Panc1 (cell line): ENCODE measurements at regions not wholly inside any gene's neighbourhood (a gene's known extent, or its start where the extent isn't known, plus 50 kb on each side); places are given as distances from the start of the nearest gene placed in this dataset.
"Not testable (repeated sequence)": the region's sequence is repeated elsewhere in the genome, so short reads cannot be mapped to it uniquely, and the experiment has no call there.

ENCODE experiments used
- ATAC-seq: fragments of 200-7000 bp; cut with Tn5 transposase; 2 replicates; pipeline ENCODE4 v1.9.1; 2020; ENCODE audit warnings: mild to moderate bottlenecking, moderate library complexity
- BruUV-seq: library from RNA; stranded (reverse); fragments of 400-500 nt; replicated peaks from 2 replicates; lab custom pipeline; 2021; lab: Mats Ljungman, UMichigan
- CTCF ChIA-PET: fragments of 300-600 bp; sonication (Branson Sonifier 250); formaldehyde crosslinking; loops from one replicate; lab custom pipeline; 2022; ENCODE audit warnings: antibody characterized with exemption; lab: Charles Lee
- POLR2A ChIA-PET: fragments of 300-600 bp; sonication (Branson Sonifier 250); formaldehyde crosslinking; loops from one replicate; lab custom pipeline; 2022; ENCODE audit warnings: antibody characterized with exemption; lab: Charles Lee
- DNase-seq: peaks from one replicate; pipeline ENCODE4 v3.0.0-alpha.2; 2010; ENCODE audit warnings: low read depth, low spot score
- H3K27ac ChIP-seq: 2 replicates; pipeline ENCODE4 v1.5.1; 2011; ENCODE audit warnings: mild to moderate bottlenecking, low read length, inconsistent platforms
- H3K27me3 ChIP-seq: fragments of 200-500 bp; sonication (Bioruptor generic); 2 replicates; pipeline ENCODE4 v1.6.0; 2014; ENCODE audit warnings: low read length, inconsistent platforms; ENCODE audit not compliant: control insufficient read depth, insufficient read depth
- H3K36me3 ChIP-seq: fragments of 200-500 bp; sonication (Bioruptor generic); 2 replicates; pipeline ENCODE4 v1.5.1; 2014; ENCODE audit warnings: inconsistent platforms, mild to moderate bottlenecking, low read length, moderate library complexity; ENCODE audit not compliant: control insufficient read depth, insufficient read depth
- H3K4me1 ChIP-seq: 2 replicates; pipeline ENCODE4 v1.5.1; 2011; ENCODE audit warnings: inconsistent platforms, mild to moderate bottlenecking, low read length, moderate library complexity; ENCODE audit not compliant: control insufficient read depth, insufficient read depth
- H3K4me3 ChIP-seq, 2 experiments: 2 replicates each; pipeline ENCODE4 v1.5.1; 2011 to 2012; ENCODE audit warnings: low read depth in 2 of 2, low read length in 2 of 2, mild to moderate bottlenecking in 2 of 2, inconsistent platforms in 1 of 2, moderate library complexity in 1 of 2
- H3K9me3 ChIP-seq: fragments of 200-500 bp; sonication (Bioruptor generic); 2 replicates; pipeline ENCODE4 v1.5.1; 2014; ENCODE audit warnings: low read depth, mild to moderate bottlenecking, inconsistent platforms, low read length, moderate library complexity; ENCODE audit not compliant: control insufficient read depth, insufficient read depth
- POLR2AphosphoS5 ChIP-seq: IDR thresholded peaks from 2 replicates; pipeline ENCODE4 v1.6.1; 2012; ENCODE audit warnings: mild to moderate bottlenecking, low read depth, low read length, moderate library complexity
- SIN3A ChIP-seq: IDR thresholded peaks from 2 replicates; pipeline ENCODE4 v1.6.1; 2012; ENCODE audit warnings: low read depth, mild to moderate bottlenecking, low read length, moderate library complexity, borderline replicate concordance; ENCODE audit not compliant: insufficient read depth
- TCF7L2 ChIP-seq: IDR thresholded peaks from 2 replicates; pipeline ENCODE4 v1.6.1; 2011; ENCODE audit warnings: mild to moderate bottlenecking, low read depth, low read length, inconsistent platforms
- in situ Hi-C: cut with HindIII; loops from 2 replicates; pipeline ENCODE4 v1.10.0; 2016; ENCODE audit warnings: low sequenced_read_pairs, low pct_unique_long_range_greater_than_20kb
- intact Hi-C: fragments of 100-400 bp; cut with micrococcal nuclease; formaldehyde crosslinking; loops from one replicate; pipeline ENCODE4 v1.10.0; 2022; ENCODE audit not compliant: unreplicated experiment
- TF ChIP-seq, protein P1 (sequence below), 2 experiments: IDR thresholded peaks; 2 replicates each; pipeline ENCODE4 v1.6.1; 2011 to 2012; ENCODE audit warnings: low read depth in 2 of 2, control low read depth in 1 of 2, low read length in 1 of 2, mild to moderate bottlenecking in 1 of 2, moderate library complexity in 1 of 2; ENCODE audit not compliant: insufficient read depth in 1 of 2
- TF ChIP-seq, protein P2 (sequence below): fragments of 450-650 bp; IDR thresholded peaks from 2 replicates; pipeline ENCODE4 v1.5.1; 2017; ENCODE audit warnings: mild to moderate bottlenecking

DNA sequence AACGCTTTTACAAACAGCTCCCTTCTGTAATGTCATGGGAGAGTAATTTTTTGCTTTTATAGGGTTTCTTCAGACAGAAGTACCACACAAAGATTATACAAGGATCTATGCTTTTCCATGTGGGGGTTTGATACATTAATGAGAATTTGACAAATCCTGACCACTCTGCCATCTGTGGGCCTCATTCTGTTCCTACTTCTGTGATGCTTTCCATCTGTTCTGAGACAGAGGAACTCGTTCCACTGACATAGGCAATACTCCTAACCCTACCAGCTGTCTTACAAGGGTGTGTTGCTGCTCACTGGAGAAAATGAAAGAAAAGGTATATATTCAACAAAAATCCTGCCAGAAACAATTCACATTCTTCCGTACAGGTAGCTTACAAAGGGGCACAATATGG is 59.4 kb upstream of the NAMPT start:
- Histone ChIP-seq H3K4me3 (no peak overlapping the region), H3K36me3 (no peaks in the 10 kb centered on the region), H3K4me1 (no peaks in the 10 kb centered on the region), H3K27me3 (no peaks in the 10 kb centered on the region; the same call in 1 of the 2 replicates), H3K9me3 (peaks cover 11% of the 10 kb centered on the region), H3K27ac (no peak overlapping the region)
- DNase-seq (no peak), ATAC-seq (no peak)
- BruUV-seq: no TSS peak
- CTCF ChIA-PET: no interaction called here
- in situ Hi-C loops: no loop called here
- TF ChIP-seq SIN3A: no peak
- TF ChIP-seq TCF7L2: no peak
- TF ChIP-seq, protein P1, sequence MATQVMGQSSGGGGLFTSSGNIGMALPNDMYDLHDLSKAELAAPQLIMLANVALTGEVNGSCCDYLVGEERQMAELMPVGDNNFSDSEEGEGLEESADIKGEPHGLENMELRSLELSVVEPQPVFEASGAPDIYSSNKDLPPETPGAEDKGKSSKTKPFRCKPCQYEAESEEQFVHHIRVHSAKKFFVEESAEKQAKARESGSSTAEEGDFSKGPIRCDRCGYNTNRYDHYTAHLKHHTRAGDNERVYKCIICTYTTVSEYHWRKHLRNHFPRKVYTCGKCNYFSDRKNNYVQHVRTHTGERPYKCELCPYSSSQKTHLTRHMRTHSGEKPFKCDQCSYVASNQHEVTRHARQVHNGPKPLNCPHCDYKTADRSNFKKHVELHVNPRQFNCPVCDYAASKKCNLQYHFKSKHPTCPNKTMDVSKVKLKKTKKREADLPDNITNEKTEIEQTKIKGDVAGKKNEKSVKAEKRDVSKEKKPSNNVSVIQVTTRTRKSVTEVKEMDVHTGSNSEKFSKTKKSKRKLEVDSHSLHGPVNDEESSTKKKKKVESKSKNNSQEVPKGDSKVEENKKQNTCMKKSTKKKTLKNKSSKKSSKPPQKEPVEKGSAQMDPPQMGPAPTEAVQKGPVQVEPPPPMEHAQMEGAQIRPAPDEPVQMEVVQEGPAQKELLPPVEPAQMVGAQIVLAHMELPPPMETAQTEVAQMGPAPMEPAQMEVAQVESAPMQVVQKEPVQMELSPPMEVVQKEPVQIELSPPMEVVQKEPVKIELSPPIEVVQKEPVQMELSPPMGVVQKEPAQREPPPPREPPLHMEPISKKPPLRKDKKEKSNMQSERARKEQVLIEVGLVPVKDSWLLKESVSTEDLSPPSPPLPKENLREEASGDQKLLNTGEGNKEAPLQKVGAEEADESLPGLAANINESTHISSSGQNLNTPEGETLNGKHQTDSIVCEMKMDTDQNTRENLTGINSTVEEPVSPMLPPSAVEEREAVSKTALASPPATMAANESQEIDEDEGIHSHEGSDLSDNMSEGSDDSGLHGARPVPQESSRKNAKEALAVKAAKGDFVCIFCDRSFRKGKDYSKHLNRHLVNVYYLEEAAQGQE (IDR thresholded peaks at IDR 0.05; ENCODE audit: insufficient read depth in 1 of 2, low read depth in 2 of 2, low read length in 1 of 2): no peak
- TF ChIP-seq, protein P2, sequence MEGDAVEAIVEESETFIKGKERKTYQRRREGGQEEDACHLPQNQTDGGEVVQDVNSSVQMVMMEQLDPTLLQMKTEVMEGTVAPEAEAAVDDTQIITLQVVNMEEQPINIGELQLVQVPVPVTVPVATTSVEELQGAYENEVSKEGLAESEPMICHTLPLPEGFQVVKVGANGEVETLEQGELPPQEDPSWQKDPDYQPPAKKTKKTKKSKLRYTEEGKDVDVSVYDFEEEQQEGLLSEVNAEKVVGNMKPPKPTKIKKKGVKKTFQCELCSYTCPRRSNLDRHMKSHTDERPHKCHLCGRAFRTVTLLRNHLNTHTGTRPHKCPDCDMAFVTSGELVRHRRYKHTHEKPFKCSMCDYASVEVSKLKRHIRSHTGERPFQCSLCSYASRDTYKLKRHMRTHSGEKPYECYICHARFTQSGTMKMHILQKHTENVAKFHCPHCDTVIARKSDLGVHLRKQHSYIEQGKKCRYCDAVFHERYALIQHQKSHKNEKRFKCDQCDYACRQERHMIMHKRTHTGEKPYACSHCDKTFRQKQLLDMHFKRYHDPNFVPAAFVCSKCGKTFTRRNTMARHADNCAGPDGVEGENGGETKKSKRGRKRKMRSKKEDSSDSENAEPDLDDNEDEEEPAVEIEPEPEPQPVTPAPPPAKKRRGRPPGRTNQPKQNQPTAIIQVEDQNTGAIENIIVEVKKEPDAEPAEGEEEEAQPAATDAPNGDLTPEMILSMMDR: no peak
- TF ChIP-seq POLR2AphosphoS5: no peak
- intact Hi-C loops: no loop called here
- POLR2A ChIA-PET: no interaction called here

DNA sequence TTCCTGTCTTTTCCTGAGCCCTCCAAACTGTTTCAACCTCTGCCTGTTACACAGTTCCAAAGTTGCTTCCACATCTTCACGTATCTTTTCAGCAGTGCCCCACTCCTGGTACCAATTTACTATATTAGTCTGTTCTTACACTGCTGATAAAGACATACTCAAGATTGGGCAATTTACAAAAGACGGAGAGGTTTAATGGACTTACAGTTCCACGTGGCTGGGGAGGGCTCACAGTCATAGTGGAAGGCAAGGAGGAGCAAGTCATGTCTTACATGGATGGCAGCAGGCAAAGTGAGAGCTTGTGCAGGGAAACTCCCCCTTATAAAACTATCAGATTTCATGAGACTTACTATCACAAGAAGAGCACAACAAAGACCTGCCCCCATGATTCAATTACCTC is 57.3 kb upstream of the NAMPT start:
- BruUV-seq, H3K36me3 ChIP-seq, H3K4me1 ChIP-seq, H3K27me3 ChIP-seq, intact Hi-C loops, CTCF ChIA-PET, in situ Hi-C loops, H3K27ac ChIP-seq, H3K4me3 ChIP-seq, POLR2A ChIA-PET, ATAC-seq, DNase-seq: not testable (repeated sequence)
- peaks cover 15% of the 10 kb centered on the region for H3K9me3 ChIP-seq

DNA sequence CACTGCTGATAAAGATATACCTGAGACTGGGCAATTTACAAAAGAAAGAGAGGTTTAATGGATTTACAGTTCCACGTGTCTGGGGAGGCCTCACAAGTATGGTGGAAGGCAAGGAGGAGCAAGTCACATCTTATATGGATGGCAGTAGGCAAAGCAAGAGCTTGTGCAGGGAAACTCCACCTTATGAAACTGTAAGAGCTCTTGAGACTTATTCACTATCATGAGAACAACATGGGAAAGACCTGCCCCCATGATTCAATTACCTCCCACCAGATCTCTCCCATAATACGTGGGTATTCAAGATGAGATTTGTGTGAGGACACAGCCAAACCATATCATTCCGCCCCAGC is 55.4 kb upstream of the NAMPT start:
- BruUV-seq, H3K36me3 ChIP-seq, DNase-seq, intact Hi-C loops, in situ Hi-C loops, H3K27ac ChIP-seq, POLR2A ChIA-PET, ATAC-seq, H3K27me3 ChIP-seq, CTCF ChIA-PET, H3K4me1 ChIP-seq, H3K4me3 ChIP-seq: not testable (repeated sequence)
- H3K9me3 ChIP-seq: peaks cover 21% of the 10 kb centered on the region
